ENCODE measurements at regions not wholly inside any gene's neighbourhood (a gene's known extent, or its start where the extent isn't known, plus 50 kb on each side); places are given as distances from the start of the nearest gene placed in this dataset.
A peak's percentile ranks its signal among the peaks of the same experiment; 100 is the strongest.

- TF ChIP-seq RAD21 (IDR thresholded peaks at IDR 0.05 in 1 of 2, conservative IDR thresholded peaks at IDR 0.05 in 1 of 2; ENCODE audit: low read depth in 2 of 2, low read length in 2 of 2), result peak; percentile 14 to 22; a peak in 1 of 4 replicates
Measured at GRCh38 chr5:124660229-124661093, 86.0 kb downstream of the ZNF608 start (continued).

Data from H1 (cell line).